Esophagus squamous epithelium (tissue), 5 donors: ENCODE measurements at regions not wholly inside any gene's neighbourhood (a gene's known extent, or its start where the extent isn't known, plus 50 kb on each side); places are given as distances from the start of the nearest gene placed in this dataset.

Source experiments
- DNase-seq: peaks from one replicate; lab custom pipeline; 2025; lab: John Stamatoyannopoulos, UW
- H3K27ac ChIP-seq, 4 donors: fragments of 200-600 bp; sonication (generic); one replicate each; pipeline ENCODE4 v1.5.1; 2016 to 2019; ENCODE audit warnings: mild to moderate bottlenecking in 1 of 4
- H3K27me3 ChIP-seq, 4 donors: fragments of 200-600 bp; sonication (generic); 1 replicate in 3 of 4; 2 replicates in 1 of 4; pipeline versions ENCODE4 v1.5.1 to v1.6.0; 2017 to 2021; ENCODE audit warnings: antibody characterized with exemption in 1 of 4
- H3K36me3 ChIP-seq, 3 donors: fragments of 200-600 bp; sonication (generic); one replicate each; pipeline ENCODE4 v1.5.1; 2016 to 2019
- H3K4me1 ChIP-seq, 3 donors: fragments of 200-600 bp; sonication (generic); one replicate each; pipeline ENCODE4 v1.5.1; 2017 to 2019
- H3K4me3 ChIP-seq, 4 donors: fragments of 200-600 bp; sonication (generic); 1 replicate in 3 of 4; 2 replicates in 1 of 4; pipeline ENCODE4 v1.5.1; 2016 to 2019; ENCODE audit warnings: mild to moderate bottlenecking in 2 of 4, moderate library complexity in 1 of 4
- H3K9me3 ChIP-seq, 3 donors: fragments of 200-600 bp; sonication (generic); one replicate each; pipeline ENCODE4 v1.5.1; 2016 to 2019
- CTCF ChIP-seq, 6 experiments: fragments of 450-650 bp in 4 of 6; fragments of 200-600 bp in 2 of 6; sonication (generic) in 2 of 6; IDR thresholded peaks; one replicate each; pipeline ENCODE4 v1.5.1; 2016 to 2019; ENCODE audit warnings: antibody characterized with exemption in 6 of 6, mild to moderate bottlenecking in 4 of 6, moderate library complexity in 4 of 6
- POLR2A ChIP-seq, 4 donors: fragments of 450-650 bp; IDR thresholded peaks; one replicate each; pipeline ENCODE4 v1.6.1; 2017; ENCODE audit warnings: antibody characterized with exemption in 4 of 4, mild to moderate bottlenecking in 4 of 4, moderate library complexity in 3 of 4
- WGBS, 2 donors: methylation state at CpG; one replicate each; pipeline ENCODE4 v1.1.5; 2018; 5-methylcytosine and 5-hydroxymethylcytosine counted together
- intact Hi-C: fragments of 100-400 bp; cut with DNase I; formaldehyde crosslinking; loops from one replicate; pipeline ENCODE4 v1.15.0; 2022
- donor health status: DM: yes; HTN: yes; CAD: no.

- no peaks in the 10 kb centered on the region for H3K9me3 ChIP-seq
- WGBS, 2 donors = 50% methylated on average over 1 of the region's 1 CpG; no CpG with 5 or more reads in 1 of the 2 donors
- H3K4me1 ChIP-seq = no peaks in the 10 kb centered on the region
- TF ChIP-seq CTCF (IDR thresholded peaks at IDR 0.05) (no peak), POLR2A (IDR thresholded peaks at IDR 0.05) (no peak)
- no peak overlapping the region for H3K4me3 ChIP-seq
- H3K27ac ChIP-seq = no peak overlapping the region
- H3K27me3 ChIP-seq = no peaks in the 10 kb centered on the region
- H3K36me3 ChIP-seq = no peaks in the 10 kb centered on the region
- DNase-seq = no peak
- intact Hi-C loops = no loop called here
Observed at GRCh38 chrX:122046226-122046625, 998.8 kb downstream of the GLUD2 start.

- Histone ChIP-seq H3K4me1 (no peaks in the 10 kb centered on the region), H3K27me3 (no peaks in the 10 kb centered on the region), H3K9me3 (no peaks in the 10 kb centered on the region), H3K4me3 (no peak overlapping the region), H3K36me3 (no peaks in the 10 kb centered on the region), H3K27ac (no peak overlapping the region)
- no peak for DNase-seq
- TF ChIP-seq POLR2A (IDR thresholded peaks at IDR 0.05) = no peak
- no peak for TF ChIP-seq CTCF (IDR thresholded peaks at IDR 0.05)
- intact Hi-C loops = no loop called here
- 62% methylated on average over 5 of the region's 5 CpGs; no CpG with 5 or more reads in 1 of the 2 donors for WGBS, 2 donors
Observed at GRCh38 chrX:122046815-122047214, 999.4 kb downstream of the GLUD2 start.

GRCh38 chrX:122047261-122047660, 999.9 kb downstream of the GLUD2 start:
- intact Hi-C loops = no loop called here
- no peaks in the 10 kb centered on the region for H3K4me1 ChIP-seq
- H3K27me3 ChIP-seq = no peaks in the 10 kb centered on the region
- TF ChIP-seq POLR2A (IDR thresholded peaks at IDR 0.05) (no peak), CTCF (IDR thresholded peaks at IDR 0.05) (no peak)
- DNase-seq = no peak
- no peaks in the 10 kb centered on the region for H3K9me3 ChIP-seq
- no peak overlapping the region for H3K27ac ChIP-seq
- no peaks in the 10 kb centered on the region for H3K36me3 ChIP-seq
- no peak overlapping the region for H3K4me3 ChIP-seq
- 17 to 45% methylated on average over 1 to 2 of the region's 2 CpGs for WGBS, 2 donors

- Histone ChIP-seq H3K9me3 (no peaks in the 10 kb centered on the region), H3K36me3 (no peaks in the 10 kb centered on the region), H3K4me1 (no peaks in the 10 kb centered on the region), H3K27me3 (no peaks in the 10 kb centered on the region), H3K27ac (no peak overlapping the region), H3K4me3 (no peak overlapping the region)
- no peak for DNase-seq
- WGBS, 2 donors = 37 to 44% methylated on average over 2 of the region's 2 CpGs
- intact Hi-C loops = no loop called here
- no peak for TF ChIP-seq CTCF (IDR thresholded peaks at IDR 0.05)
- no peak for TF ChIP-seq POLR2A (IDR thresholded peaks at IDR 0.05)
Observed at GRCh38 chrX:122055460-122055859, 1008.0 kb downstream of the GLUD2 start.

- no peak for TF ChIP-seq POLR2A (IDR thresholded peaks at IDR 0.05)
- no peak for TF ChIP-seq CTCF (IDR thresholded peaks at IDR 0.05)
- H3K27me3 ChIP-seq = no peaks in the 10 kb centered on the region
- no peaks in the 10 kb centered on the region for H3K9me3 ChIP-seq
- no peaks in the 10 kb centered on the region for H3K36me3 ChIP-seq
- H3K4me1 ChIP-seq = no peaks in the 10 kb centered on the region
- DNase-seq = no peak
- no peak overlapping the region for H3K27ac ChIP-seq
- no peak overlapping the region for H3K4me3 ChIP-seq
- intact Hi-C loops = no loop called here
- WGBS, 2 donors = 21 to 33% methylated on average over 2 of the region's 2 CpGs
Observed at GRCh38 chrX:122055979-122056715, 1008.7 kb downstream of the GLUD2 start.
